ENCODE measurements at regions not wholly inside any gene's neighbourhood (a gene's known extent, or its start where the extent isn't known, plus 50 kb on each side); places are given as distances from the start of the nearest gene placed in this dataset.

- no peak for DNase-seq
Observed at GRCh38 chr18:29034113-29034856, 857.4 kb upstream of the CDH2 start.

GRCh38 chr18:29028560-29028959, 851.6 kb upstream of the CDH2 start:
- DNase-seq, result no peak

- no peak for DNase-seq
Observed at GRCh38 chr18:29018976-29019375, 842.0 kb upstream of the CDH2 start.

- DNase-seq, result no peak
Observed at GRCh38 chr18:29012883-29013465, 836.0 kb upstream of the CDH2 start.

GRCh38 chr18:29012364-29012763, 835.4 kb upstream of the CDH2 start:
- DNase-seq, result no peak

GRCh38 chr18:29009250-29009803, 832.4 kb upstream of the CDH2 start:
- no peak for DNase-seq

GRCh38 chr18:29008809-29009208, 831.9 kb upstream of the CDH2 start:
- DNase-seq, result no peak

- no peak for DNase-seq
Observed at GRCh38 chr18:29007986-29008654, 831.2 kb upstream of the CDH2 start.

GRCh38 chr18:29004921-29005320, 828.0 kb upstream of the CDH2 start:
- DNase-seq, result no peak

GRCh38 chr18:29003194-29003593, 826.3 kb upstream of the CDH2 start:
- no peak for DNase-seq

- no peak for DNase-seq
Observed at GRCh38 chr18:29002747-29003146, 825.8 kb upstream of the CDH2 start.

- no peak for DNase-seq
Observed at GRCh38 chr18:28999726-29000125, 822.8 kb upstream of the CDH2 start.

GRCh38 chr18:28995319-28995718, 818.4 kb upstream of the CDH2 start:
- no peak for DNase-seq

- DNase-seq, result no peak
Observed at GRCh38 chr18:28984731-28985130, 807.8 kb upstream of the CDH2 start.

GRCh38 chr18:28974504-28974903, 797.6 kb upstream of the CDH2 start:
- DNase-seq, result no peak

- DNase-seq, result no peak
Observed at GRCh38 chr18:28973324-28973723, 796.4 kb upstream of the CDH2 start.

GRCh38 chr18:28972333-28972907, 795.5 kb upstream of the CDH2 start:
- DNase-seq, result no peak

- no peak for DNase-seq
Observed at GRCh38 chr18:28963481-28963880, 786.6 kb upstream of the CDH2 start.

- no peak for DNase-seq
Observed at GRCh38 chr18:28961669-28962228, 784.8 kb upstream of the CDH2 start.

- DNase-seq, result no peak
Observed at GRCh38 chr18:28960146-28960545, 783.2 kb upstream of the CDH2 start.

GRCh38 chr18:28952339-28952738, 775.4 kb upstream of the CDH2 start:
- DNase-seq, result no peak

GRCh38 chr18:28947900-28948299, 771.0 kb upstream of the CDH2 start:
- DNase-seq, result no peak

- no peak for DNase-seq
Observed at GRCh38 chr18:28946471-28946870, 769.5 kb upstream of the CDH2 start.

Data from T-helper 2 cell (primary cell).